Neural cell (in vitro differentiated cells): ENCODE measurements at regions not wholly inside any gene's neighbourhood (a gene's known extent, or its start where the extent isn't known, plus 50 kb on each side); places are given as distances from the start of the nearest gene placed in this dataset.
"Not testable (repeated sequence)": the region's sequence is repeated elsewhere in the genome, so short reads cannot be mapped to it uniquely, and the experiment has no call there.

Experiments used
- H2AFZ ChIP-seq: fragments of 200-600, 300-800 bp; sonication (generic), shearing (Covaris generic); 2 replicates; pipeline ENCODE4 v1.6.0; 2014; ENCODE audit warnings: low read depth, mild to moderate bottlenecking, antibody characterized with exemption, low read length, moderate library complexity
- H3F3A ChIP-seq: fragments of 200-600 bp; shearing (Covaris generic); 2 replicates; pipeline ENCODE4 v1.6.1; 2016; ENCODE audit warnings: mild to moderate bottlenecking, moderate library complexity, mixed read lengths, antibody characterized with exemption, low read length; ENCODE audit not compliant: insufficient read depth, poor library complexity, severe bottlenecking
- H3K27ac ChIP-seq: fragments of 200-600, 300-800 bp; sonication (generic), shearing (Covaris generic); 2 replicates; pipeline ENCODE4 v1.5.1; 2014; ENCODE audit warnings: mild to moderate bottlenecking, low read length, moderate library complexity
- H3K27me3 ChIP-seq: fragments of 300-800, 200-600 bp; sonication (generic), shearing (Covaris generic); 2 replicates; pipeline ENCODE4 v1.6.0; 2014; ENCODE audit warnings: mild to moderate bottlenecking, low read depth, low read length, moderate library complexity; ENCODE audit not compliant: insufficient read depth
- H3K36me3 ChIP-seq: fragments of 300-800, 200-600 bp; sonication (generic), shearing (Covaris generic); 2 replicates; pipeline ENCODE4 v1.5.1; 2014; ENCODE audit warnings: mild to moderate bottlenecking, antibody characterized with exemption, low read length, moderate library complexity; ENCODE audit not compliant: insufficient read depth
- H3K4me2 ChIP-seq: fragments of 300-800, 200-600 bp; sonication (generic), shearing (Covaris generic); 2 replicates; pipeline ENCODE4 v1.6.0; 2014; ENCODE audit warnings: mild to moderate bottlenecking, low read length
- H3K4me3 ChIP-seq: fragments of 300-800, 200-600 bp; sonication (generic), shearing (Covaris generic); 2 replicates; pipeline ENCODE4 v1.5.1; 2014; ENCODE audit warnings: mild to moderate bottlenecking, low read length, moderate library complexity
- H3K79me2 ChIP-seq: fragments of 200-600 bp; shearing (Covaris generic); replicated peaks from 2 replicates; pipeline ENCODE4 v1.6.0; 2014; ENCODE audit warnings: mild to moderate bottlenecking, low read length, moderate library complexity; ENCODE audit not compliant: insufficient read depth
- H3K9ac ChIP-seq: fragments of 300-800, 200-600 bp; sonication (generic), shearing (Covaris generic); 2 replicates; pipeline ENCODE4 v1.6.1; 2016; ENCODE audit warnings: mild to moderate bottlenecking, low read length, mixed read lengths
- H3K9me2 ChIP-seq: fragments of 200-600 bp; shearing (Covaris generic); 2 replicates; pipeline ENCODE4 v1.6.1; 2016; ENCODE audit warnings: mild to moderate bottlenecking, low read length, mixed read lengths; ENCODE audit not compliant: insufficient read depth
- H3K9me3 ChIP-seq: fragments of 200-600, 300-800 bp; sonication (generic), shearing (Covaris generic); 2 replicates; pipeline ENCODE4 v1.6.1; 2016; ENCODE audit warnings: mild to moderate bottlenecking, mixed run types, low read length, moderate library complexity, mixed read lengths
- H4K20me1 ChIP-seq: fragments of 200-600 bp; shearing (Covaris generic); 2 replicates; pipeline ENCODE4 v1.6.1; 2016; ENCODE audit warnings: mild to moderate bottlenecking, mixed run types; ENCODE audit not compliant: insufficient read depth
- CTCF ChIP-seq: fragments of 450-650 bp; IDR thresholded peaks from 2 replicates; pipeline ENCODE4 v1.5.1; 2014; ENCODE audit warnings: antibody characterized with exemption, mild to moderate bottlenecking, moderate library complexity; ENCODE audit not compliant: poor library complexity, severe bottlenecking
- EP300 ChIP-seq: fragments of 450-650 bp; conservative IDR thresholded peaks from 2 replicates; pipeline ENCODE4 v1.6.1; 2014; ENCODE audit warnings: antibody characterized with exemption, mild to moderate bottlenecking, moderate library complexity; ENCODE audit not compliant: poor library complexity, severe bottlenecking
- EZH2 ChIP-seq: fragments of 200-600, 300-800 bp; shearing (Covaris generic), sonication (generic); IDR thresholded peaks from 2 replicates; pipeline ENCODE4 v1.6.1; 2014; ENCODE audit warnings: antibody characterized with exemption, low read length, borderline replicate concordance, mild to moderate bottlenecking; ENCODE audit not compliant: insufficient read depth, poor library complexity, severe bottlenecking
- MXI1 ChIP-seq: fragments of 450-650 bp; conservative IDR thresholded peaks from 2 replicates; pipeline ENCODE4 v1.6.1; 2014; ENCODE audit warnings: antibody characterized with exemption, mild to moderate bottlenecking; ENCODE audit not compliant: poor library complexity, severe bottlenecking
- POLR2AphosphoS5 ChIP-seq: IDR thresholded peaks from 2 replicates; pipeline ENCODE4 v1.6.1; 2012
- RAD21 ChIP-seq: fragments of 450-650 bp; conservative IDR thresholded peaks from 2 replicates; pipeline ENCODE4 v1.6.1; 2014; ENCODE audit warnings: antibody characterized with exemption, mild to moderate bottlenecking, moderate library complexity
- REST ChIP-seq: IDR thresholded peaks from 2 replicates; pipeline ENCODE4 v1.6.1; 2012; ENCODE audit warnings: borderline replicate concordance
- SMC3 ChIP-seq: fragments of 450-650 bp; conservative IDR thresholded peaks from 2 replicates; pipeline ENCODE4 v1.6.1; 2014; ENCODE audit warnings: antibody characterized with exemption, mild to moderate bottlenecking, moderate library complexity; ENCODE audit not compliant: poor library complexity
- TAF1 ChIP-seq: IDR thresholded peaks from 2 replicates; pipeline ENCODE4 v1.6.1; 2012; ENCODE audit warnings: low read depth

GRCh38 chr3:72651498-72651897 is 196.7 kb downstream of the SHQ1 start:
- Histone ChIP-seq H3K4me2 (no peak overlapping the region), H3K9ac (no peak overlapping the region), H4K20me1 (no peaks in the 10 kb centered on the region), H3K27me3 (no peaks in the 10 kb centered on the region), H3K79me2 (no peaks in the 10 kb centered on the region), H3K9me2 (no peaks in the 10 kb centered on the region), H3K9me3 (no peaks in the 10 kb centered on the region), H3F3A (no peaks in the 10 kb centered on the region), H3K4me3 (no peak overlapping the region), H3K27ac (no peak overlapping the region), H3K36me3 (no peaks in the 10 kb centered on the region), H2AFZ (no peak overlapping the region)
- TF ChIP-seq REST (no peak), POLR2AphosphoS5 (no peak), MXI1 (no peak), RAD21 (no peak), TAF1 (no peak), SMC3 (no peak), EP300 (no peak), CTCF (no peak), EZH2 (no peak)

GRCh38 chr3:72646263-72646662 is 202.0 kb downstream of the SHQ1 start:
- no peaks in the 10 kb centered on the region for H4K20me1 ChIP-seq
- H3K36me3 ChIP-seq = no peaks in the 10 kb centered on the region
- no peak overlapping the region for H3K9ac ChIP-seq
- no peaks in the 10 kb centered on the region for H3K9me2 ChIP-seq
- no peaks in the 10 kb centered on the region for H3K27me3 ChIP-seq
- no peaks in the 10 kb centered on the region for H3K9me3 ChIP-seq
- no peak overlapping the region for H3K4me3 ChIP-seq
- TF ChIP-seq MXI1 = no peak
- TF ChIP-seq POLR2AphosphoS5 = no peak
- no peaks in the 10 kb centered on the region for H3K79me2 ChIP-seq
- no peak overlapping the region for H3K27ac ChIP-seq
- H2AFZ ChIP-seq = no peak overlapping the region
- no peak overlapping the region for H3K4me2 ChIP-seq
- no peaks in the 10 kb centered on the region for H3F3A ChIP-seq

- not testable (repeated sequence) for H3F3A ChIP-seq, H3K27me3 ChIP-seq, H3K9me3 ChIP-seq, H3K79me2 ChIP-seq, H3K9ac ChIP-seq, H3K27ac ChIP-seq, H4K20me1 ChIP-seq, H2AFZ ChIP-seq, H3K4me3 ChIP-seq, H3K9me2 ChIP-seq, H3K36me3 ChIP-seq, H3K4me2 ChIP-seq
These were observed 204.6 kb downstream of the SHQ1 start for GRCh38 chr3:72643635-72644034.
